Neural crest cell (in vitro differentiated cells): ENCODE measurements at regions not wholly inside any gene's neighbourhood (a gene's known extent, or its start where the extent isn't known, plus 50 kb on each side); places are given as distances from the start of the nearest gene placed in this dataset.

Experiments
- DNase-seq: peaks from one replicate; pipeline ENCODE4 v3.0.0; 2021; ENCODE audit warnings: low read depth, mixed read lengths, low spot score
- H3K27ac Mint-ChIP-seq: one replicate; pipeline ENCODE4 v1.8.0; 2021; ENCODE audit warnings: mild to moderate bottlenecking, mixed read lengths; ENCODE audit not compliant: unreplicated experiment
- H3K27me3 Mint-ChIP-seq: 2 replicates; pipeline ENCODE4 v1.8.0; 2021; ENCODE audit warnings: low read depth, mild to moderate bottlenecking, mixed read lengths
- H3K36me3 Mint-ChIP-seq: 2 replicates; pipeline ENCODE4 v1.8.0; 2021; ENCODE audit warnings: low read depth, mild to moderate bottlenecking, mixed read lengths
- H3K4me1 Mint-ChIP-seq: 2 replicates; pipeline ENCODE4 v1.8.0; 2021; ENCODE audit warnings: mixed read lengths
- H3K4me3 Mint-ChIP-seq: one replicate; pipeline ENCODE4 v1.8.0; 2021; ENCODE audit warnings: mild to moderate bottlenecking, mixed read lengths
- H3K9me3 Mint-ChIP-seq: 2 replicates; pipeline ENCODE4 v1.8.0; 2021; ENCODE audit warnings: mixed read lengths
- TF ChIP-seq, protein P1 (sequence below): fragments of 200-600 bp; sonication (generic); conservative IDR thresholded peaks from 2 replicates; pipeline ENCODE4 v1.5.0; 2021; ENCODE audit warnings: antibody characterized with exemption, mild to moderate bottlenecking

DNA sequence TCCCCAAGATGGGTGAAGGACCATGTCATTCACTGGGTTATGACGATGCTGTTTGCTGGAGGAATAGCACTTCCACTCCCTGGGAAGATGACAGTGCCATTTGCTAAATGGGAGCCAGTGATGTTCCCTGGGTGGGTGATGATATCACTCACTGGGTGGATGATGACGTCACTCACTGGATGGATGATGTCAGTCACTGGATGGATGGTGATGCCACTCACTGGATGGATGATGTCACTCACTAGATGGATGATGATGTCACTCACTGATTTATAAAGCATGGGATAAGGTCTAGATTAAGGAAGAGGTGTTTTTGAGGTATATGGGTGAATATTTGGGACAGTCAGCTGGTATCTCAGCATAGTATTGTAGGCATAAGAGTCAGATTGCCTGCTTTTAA lies 457.2 kb downstream of the AJAP1 start:
- peaks cover 5% of the 10 kb centered on the region for H3K9me3 Mint-ChIP-seq
- H3K4me3 Mint-ChIP-seq, result no peak overlapping the region
- no peak for DNase-seq
- peaks cover 21% of the 10 kb centered on the region for H3K4me1 Mint-ChIP-seq
- no peaks in the 10 kb centered on the region for H3K36me3 Mint-ChIP-seq
- TF ChIP-seq, protein P1, sequence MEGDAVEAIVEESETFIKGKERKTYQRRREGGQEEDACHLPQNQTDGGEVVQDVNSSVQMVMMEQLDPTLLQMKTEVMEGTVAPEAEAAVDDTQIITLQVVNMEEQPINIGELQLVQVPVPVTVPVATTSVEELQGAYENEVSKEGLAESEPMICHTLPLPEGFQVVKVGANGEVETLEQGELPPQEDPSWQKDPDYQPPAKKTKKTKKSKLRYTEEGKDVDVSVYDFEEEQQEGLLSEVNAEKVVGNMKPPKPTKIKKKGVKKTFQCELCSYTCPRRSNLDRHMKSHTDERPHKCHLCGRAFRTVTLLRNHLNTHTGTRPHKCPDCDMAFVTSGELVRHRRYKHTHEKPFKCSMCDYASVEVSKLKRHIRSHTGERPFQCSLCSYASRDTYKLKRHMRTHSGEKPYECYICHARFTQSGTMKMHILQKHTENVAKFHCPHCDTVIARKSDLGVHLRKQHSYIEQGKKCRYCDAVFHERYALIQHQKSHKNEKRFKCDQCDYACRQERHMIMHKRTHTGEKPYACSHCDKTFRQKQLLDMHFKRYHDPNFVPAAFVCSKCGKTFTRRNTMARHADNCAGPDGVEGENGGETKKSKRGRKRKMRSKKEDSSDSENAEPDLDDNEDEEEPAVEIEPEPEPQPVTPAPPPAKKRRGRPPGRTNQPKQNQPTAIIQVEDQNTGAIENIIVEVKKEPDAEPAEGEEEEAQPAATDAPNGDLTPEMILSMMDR, result no peak
- H3K27me3 Mint-ChIP-seq, result peaks cover 40% of the 10 kb centered on the region
- no peak overlapping the region for H3K27ac Mint-ChIP-seq

DNA sequence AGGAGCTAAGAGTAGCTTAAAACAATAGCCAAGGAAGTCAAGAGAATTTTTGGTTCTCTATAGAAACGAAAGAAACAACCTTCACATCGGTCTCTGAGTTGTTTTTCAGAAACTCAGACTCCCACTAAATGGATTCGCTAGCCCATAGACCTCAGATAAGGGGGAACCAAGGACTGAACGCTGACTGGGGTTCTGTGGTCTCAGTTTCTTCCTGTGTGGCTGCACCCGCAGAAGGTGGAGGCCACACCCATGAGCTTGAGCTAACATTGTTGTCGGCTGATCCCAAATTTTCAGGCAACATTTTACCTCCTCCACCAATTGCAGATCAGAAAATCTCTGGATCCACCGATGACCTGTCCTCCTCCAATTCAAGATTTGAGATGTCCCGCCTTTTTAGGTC lies 456.1 kb downstream of the AJAP1 start:
- H3K9me3 Mint-ChIP-seq, result peaks cover 5% of the 10 kb centered on the region
- no peaks in the 10 kb centered on the region for H3K36me3 Mint-ChIP-seq
- no peak overlapping the region for H3K4me3 Mint-ChIP-seq
- TF ChIP-seq, protein P1, result no peak
- H3K4me1 Mint-ChIP-seq, result peaks cover 17% of the 10 kb centered on the region
- H3K27ac Mint-ChIP-seq, result no peak overlapping the region
- DNase-seq, result no peak
- peaks cover 40% of the 10 kb centered on the region for H3K27me3 Mint-ChIP-seq

DNA sequence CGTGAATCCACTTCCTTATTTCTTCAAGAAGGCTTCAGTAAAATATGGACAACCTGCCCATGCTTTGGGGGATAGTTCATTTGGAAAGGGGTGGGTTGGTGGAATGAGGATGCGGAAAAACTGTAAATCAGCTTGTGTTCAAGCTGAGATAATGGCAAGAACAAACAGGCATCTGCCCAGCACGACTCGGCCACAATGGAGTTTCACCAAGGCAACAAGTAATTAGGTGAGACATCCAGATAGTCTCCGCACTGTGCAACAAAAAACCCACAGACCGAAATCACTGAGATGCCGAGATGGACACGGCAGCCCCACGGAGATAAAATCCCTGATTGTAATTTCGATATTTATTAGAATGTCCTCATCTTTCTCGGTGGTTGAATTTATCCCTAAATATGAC lies 455.2 kb downstream of the AJAP1 start:
- no peak for DNase-seq
- H3K4me1 Mint-ChIP-seq, result peaks cover 17% of the 10 kb centered on the region
- H3K4me3 Mint-ChIP-seq, result no peak overlapping the region
- TF ChIP-seq, protein P1, result no peak
- peaks cover 5% of the 10 kb centered on the region for H3K9me3 Mint-ChIP-seq
- no peaks in the 10 kb centered on the region for H3K36me3 Mint-ChIP-seq
- peaks cover 40% of the 10 kb centered on the region for H3K27me3 Mint-ChIP-seq
- H3K27ac Mint-ChIP-seq, result no peak overlapping the region

DNA sequence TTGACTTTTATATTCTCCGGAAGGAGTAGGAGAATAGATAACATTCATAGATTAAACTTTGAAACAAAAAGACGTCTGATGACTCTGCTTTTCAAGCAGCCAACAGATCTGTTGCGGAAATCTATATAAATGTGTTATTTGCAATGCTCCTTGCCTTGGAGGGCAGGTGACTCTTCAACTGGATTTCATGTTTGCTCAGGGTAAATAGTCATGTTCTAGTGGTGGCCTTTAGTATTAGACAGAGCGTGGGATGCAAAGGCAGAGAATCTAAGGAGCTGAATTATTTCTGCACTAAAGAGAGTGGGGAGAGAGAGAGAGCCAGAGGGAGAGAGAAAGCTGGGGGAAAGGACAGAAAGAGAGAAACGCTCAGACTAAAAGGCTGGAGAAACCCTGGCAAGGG lies 454.3 kb downstream of the AJAP1 start:
- H3K9me3 Mint-ChIP-seq, result peaks cover 5% of the 10 kb centered on the region

DNA sequence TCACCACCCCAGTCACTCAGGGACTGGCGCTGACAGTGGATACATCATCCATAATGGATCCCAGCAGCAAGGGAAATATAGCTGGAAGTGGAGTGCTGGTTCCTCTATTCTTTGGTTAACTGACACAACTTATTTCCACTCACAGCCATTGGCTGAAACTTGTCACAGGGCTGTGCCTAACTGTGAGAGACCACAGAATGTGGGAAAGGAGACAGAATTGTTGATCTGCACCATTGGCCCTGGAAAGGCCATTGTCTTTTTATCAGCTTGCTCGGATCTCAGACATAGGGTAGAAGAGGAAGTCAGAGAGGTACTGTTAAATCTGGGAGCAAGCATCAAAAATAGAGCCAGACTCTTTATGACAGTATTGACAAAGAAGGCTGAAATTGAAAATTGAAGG lies 451.3 kb downstream of the AJAP1 start:
- TF ChIP-seq, protein P1, result no peak
- H3K9me3 Mint-ChIP-seq, result peaks cover 4% of the 10 kb centered on the region
- peaks cover 26% of the 10 kb centered on the region for H3K27me3 Mint-ChIP-seq
- H3K27ac Mint-ChIP-seq, result no peak overlapping the region
- no peaks in the 10 kb centered on the region for H3K36me3 Mint-ChIP-seq
- H3K4me1 Mint-ChIP-seq, result peaks cover 10% of the 10 kb centered on the region
- H3K4me3 Mint-ChIP-seq, result no peak overlapping the region
- no peak for DNase-seq

More for the DNA sequence above, 454.3 kb downstream of the AJAP1 start:
- no peak for DNase-seq
- no peak overlapping the region for H3K4me3 Mint-ChIP-seq
- H3K27ac Mint-ChIP-seq, result peak overlapping the region; percentile 51
- TF ChIP-seq, protein P1, result no peak
- no peaks in the 10 kb centered on the region for H3K36me3 Mint-ChIP-seq
- peaks cover 40% of the 10 kb centered on the region for H3K27me3 Mint-ChIP-seq
- peaks cover 17% of the 10 kb centered on the region for H3K4me1 Mint-ChIP-seq

DNA sequence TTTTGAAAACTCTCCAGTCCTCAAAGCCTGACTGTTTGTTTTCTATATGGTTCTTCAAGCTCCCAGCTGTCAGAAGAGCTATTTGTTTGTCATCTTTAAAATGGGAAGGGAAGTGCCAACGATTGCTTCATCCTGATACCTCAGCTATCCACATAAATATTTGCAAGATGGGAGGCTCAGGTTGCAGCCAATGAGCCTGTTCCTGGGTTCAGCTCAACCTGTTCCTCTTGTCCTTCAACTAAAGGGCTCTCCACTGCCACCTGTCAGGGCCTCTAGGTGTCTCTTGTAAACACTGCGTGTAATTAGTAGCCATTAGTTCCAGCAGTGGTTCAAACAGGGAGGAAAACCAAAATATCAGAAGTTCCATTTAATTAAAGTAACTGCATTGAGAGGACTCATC lies 445.1 kb downstream of the AJAP1 start:
- Mint-ChIP-seq H3K9me3 (peaks cover 3% of the 10 kb centered on the region), H3K27me3 (peaks cover 2% of the 10 kb centered on the region), H3K4me3 (no peak overlapping the region), H3K4me1 (peaks cover 10% of the 10 kb centered on the region), H3K36me3 (peaks cover 2% of the 10 kb centered on the region), H3K27ac (no peak overlapping the region)
- DNase-seq, result no peak
- TF ChIP-seq, protein P1, result no peak
